Tibial nerve (tissue), 4 donors: ENCODE measurements at regions not wholly inside any gene's neighbourhood (a gene's known extent, or its start where the extent isn't known, plus 50 kb on each side); places are given as distances from the start of the nearest gene placed in this dataset.

Experiments used
- EP300 ChIP-seq, 2 donors: sonication (generic); formaldehyde crosslinking; IDR thresholded peaks; one replicate each; pipeline ENCODE4 v1.6.1; 2017; ENCODE audit warnings: antibody characterized with exemption in 2 of 2, mild to moderate bottlenecking in 1 of 2
- POLR2A ChIP-seq, 2 donors: fragments of 450-650 bp; IDR thresholded peaks; one replicate each; pipeline ENCODE4 v1.6.1; 2017; ENCODE audit warnings: antibody characterized with exemption in 2 of 2, mild to moderate bottlenecking in 2 of 2, moderate library complexity in 2 of 2
- TF ChIP-seq, protein P1 (sequence below), 5 experiments: fragments of 200-600 bp in 3 of 5; fragments of 450-650 bp in 2 of 5; sonication (generic) in 3 of 5; IDR thresholded peaks; one replicate each; pipeline ENCODE4 v1.5.1; 2016 to 2019; ENCODE audit warnings: antibody characterized with exemption in 5 of 5, mild to moderate bottlenecking in 3 of 5, moderate library complexity in 2 of 5

DNA sequence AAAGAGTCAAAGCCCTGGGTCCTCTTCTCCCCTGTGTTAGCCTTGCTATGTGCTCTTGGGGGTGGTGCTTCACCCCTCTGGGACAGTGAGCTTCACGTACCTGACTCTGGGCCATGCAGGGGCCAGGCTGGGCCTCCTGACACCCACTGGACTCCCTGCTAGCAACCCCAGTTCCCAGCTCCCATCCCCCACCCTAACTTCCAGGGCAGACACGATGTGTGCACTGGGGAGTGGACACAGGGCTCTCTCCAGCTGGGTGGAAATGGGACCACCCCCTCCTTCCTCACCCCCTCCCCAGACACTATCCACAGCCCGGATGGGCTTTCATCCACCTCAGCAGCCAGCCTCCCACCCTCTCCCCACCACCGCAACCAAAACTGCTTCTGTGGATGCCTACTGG lies 113.0 kb upstream of the ZNF479 start:
- TF ChIP-seq, protein P1, sequence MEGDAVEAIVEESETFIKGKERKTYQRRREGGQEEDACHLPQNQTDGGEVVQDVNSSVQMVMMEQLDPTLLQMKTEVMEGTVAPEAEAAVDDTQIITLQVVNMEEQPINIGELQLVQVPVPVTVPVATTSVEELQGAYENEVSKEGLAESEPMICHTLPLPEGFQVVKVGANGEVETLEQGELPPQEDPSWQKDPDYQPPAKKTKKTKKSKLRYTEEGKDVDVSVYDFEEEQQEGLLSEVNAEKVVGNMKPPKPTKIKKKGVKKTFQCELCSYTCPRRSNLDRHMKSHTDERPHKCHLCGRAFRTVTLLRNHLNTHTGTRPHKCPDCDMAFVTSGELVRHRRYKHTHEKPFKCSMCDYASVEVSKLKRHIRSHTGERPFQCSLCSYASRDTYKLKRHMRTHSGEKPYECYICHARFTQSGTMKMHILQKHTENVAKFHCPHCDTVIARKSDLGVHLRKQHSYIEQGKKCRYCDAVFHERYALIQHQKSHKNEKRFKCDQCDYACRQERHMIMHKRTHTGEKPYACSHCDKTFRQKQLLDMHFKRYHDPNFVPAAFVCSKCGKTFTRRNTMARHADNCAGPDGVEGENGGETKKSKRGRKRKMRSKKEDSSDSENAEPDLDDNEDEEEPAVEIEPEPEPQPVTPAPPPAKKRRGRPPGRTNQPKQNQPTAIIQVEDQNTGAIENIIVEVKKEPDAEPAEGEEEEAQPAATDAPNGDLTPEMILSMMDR (IDR thresholded peaks at IDR 0.05): no peak
- TF ChIP-seq POLR2A (IDR thresholded peaks at IDR 0.05): no peak
- no peak for TF ChIP-seq EP300 (IDR thresholded peaks at IDR 0.05)
